ENCODE measurements at regions not wholly inside any gene's neighbourhood (a gene's known extent, or its start where the extent isn't known, plus 50 kb on each side); places are given as distances from the start of the nearest gene placed in this dataset.

GRCh38 chr14:83196236-83196635, 1662.6 kb upstream of the SEL1L start:
- DNase-seq (ENCODE audit: low spot score) = no peak

DNA sequence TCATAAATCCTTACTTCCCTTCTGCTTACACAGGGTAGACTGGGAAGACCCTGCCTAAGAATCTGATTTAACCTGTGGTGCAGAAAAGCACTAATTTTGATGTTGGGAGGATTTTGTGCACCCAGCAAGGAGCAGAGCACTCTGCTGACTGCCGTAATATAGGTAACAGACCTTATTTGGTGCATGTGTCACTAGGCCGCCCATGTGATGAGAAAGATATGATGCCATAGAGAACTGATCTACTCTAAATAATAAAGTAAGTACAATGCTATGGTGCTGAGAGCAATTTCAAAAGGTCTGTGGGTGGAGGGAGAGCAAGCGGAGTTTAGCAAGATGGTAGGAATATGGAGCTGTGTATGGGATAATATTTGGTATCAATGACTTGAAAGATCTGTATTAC, 1663.6 kb upstream of the SEL1L start:
- no peak for DNase-seq (ENCODE audit: low spot score)

GRCh38 chr14:83207550-83207949, 1673.9 kb upstream of the SEL1L start:
- DNase-seq (ENCODE audit: low spot score) = no peak

DNA sequence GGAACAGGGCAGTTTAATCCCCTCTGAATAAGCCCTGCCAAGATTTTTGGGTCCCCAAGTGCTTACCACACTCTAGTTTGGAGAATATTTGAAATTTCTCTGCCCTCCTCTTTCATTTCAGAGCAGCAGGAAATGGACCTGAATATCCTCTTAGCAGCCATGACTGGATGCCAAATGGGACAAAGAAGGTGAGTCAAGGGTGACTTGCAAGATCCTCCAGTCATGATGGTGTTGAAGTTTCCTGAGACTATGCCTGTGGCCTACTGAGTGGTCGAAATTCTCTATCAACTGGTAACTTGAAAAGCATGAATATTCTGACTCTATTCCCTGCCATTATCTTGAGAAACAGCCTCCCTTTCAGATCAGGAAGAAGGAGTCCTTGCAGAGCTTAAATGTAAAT, 1674.7 kb upstream of the SEL1L start:
- no peak for DNase-seq (ENCODE audit: low spot score)

- no peak for DNase-seq (ENCODE audit: low spot score)
Measured at GRCh38 chr14:83217492-83217891, 1683.8 kb upstream of the SEL1L start.

GRCh38 chr14:83247924-83248639, 1714.4 kb upstream of the SEL1L start:
- no peak for DNase-seq (ENCODE audit: low spot score)

DNA sequence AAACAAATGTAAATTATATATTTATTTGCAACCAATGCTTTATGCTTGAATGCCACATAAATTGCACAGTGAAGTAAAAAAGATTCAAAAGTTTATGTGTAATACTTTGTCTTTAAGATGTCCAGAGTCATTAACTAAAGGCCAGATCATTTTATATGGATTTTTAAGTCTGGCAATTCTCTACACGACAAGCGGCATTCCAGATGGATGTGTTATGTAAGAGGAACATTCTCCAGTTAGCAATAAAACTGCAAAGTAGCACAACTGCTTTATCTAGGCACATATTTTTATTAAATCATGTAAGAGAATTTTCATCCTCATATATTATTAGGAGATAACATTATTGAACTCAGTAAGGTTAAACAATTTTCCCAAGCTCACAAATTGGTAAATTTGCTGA, 1717.7 kb upstream of the SEL1L start:
- no peak for DNase-seq (ENCODE audit: low spot score)

DNA sequence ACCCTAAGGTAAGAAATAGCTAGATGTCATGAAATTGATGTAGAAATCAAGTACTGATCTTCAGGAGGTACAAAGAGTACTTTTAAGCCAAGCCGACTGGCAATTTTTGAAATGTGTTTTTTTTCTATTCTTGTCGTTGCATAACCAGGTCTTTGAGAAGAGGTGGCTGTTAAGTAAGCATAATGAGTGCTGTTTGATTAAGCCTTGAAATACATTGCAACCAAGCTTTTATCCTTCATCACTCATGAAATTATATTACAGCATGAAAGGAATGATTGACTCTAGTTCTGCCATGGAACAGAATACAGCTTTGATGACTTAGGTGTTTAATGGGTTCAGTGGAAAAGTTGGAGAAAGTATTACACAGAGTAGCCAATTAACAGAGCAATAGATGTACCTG, 1720.2 kb upstream of the SEL1L start:
- no peak for DNase-seq (ENCODE audit: low spot score)

- DNase-seq (ENCODE audit: low spot score) = no peak
Measured at GRCh38 chr14:83255015-83255726, 1721.5 kb upstream of the SEL1L start.

DNA sequence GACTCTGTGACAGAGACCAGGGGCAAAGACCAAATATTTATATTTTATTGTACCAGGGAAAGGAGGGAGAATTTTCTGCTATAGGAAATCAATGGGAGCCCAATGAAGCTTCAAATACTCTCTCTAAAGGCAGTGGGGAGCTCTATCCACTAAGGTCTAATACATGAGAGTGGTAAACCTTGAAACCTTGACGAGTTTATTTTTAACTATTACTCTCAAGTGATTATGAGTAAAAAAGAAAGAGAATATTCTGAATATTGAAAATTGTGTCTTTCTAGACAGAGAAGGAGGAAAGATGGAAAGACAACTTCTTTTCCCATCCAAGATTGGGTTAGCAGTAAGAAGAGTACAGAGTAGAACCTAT, 1722.1 kb upstream of the SEL1L start:
- no peak for DNase-seq (ENCODE audit: low spot score)

DNA sequence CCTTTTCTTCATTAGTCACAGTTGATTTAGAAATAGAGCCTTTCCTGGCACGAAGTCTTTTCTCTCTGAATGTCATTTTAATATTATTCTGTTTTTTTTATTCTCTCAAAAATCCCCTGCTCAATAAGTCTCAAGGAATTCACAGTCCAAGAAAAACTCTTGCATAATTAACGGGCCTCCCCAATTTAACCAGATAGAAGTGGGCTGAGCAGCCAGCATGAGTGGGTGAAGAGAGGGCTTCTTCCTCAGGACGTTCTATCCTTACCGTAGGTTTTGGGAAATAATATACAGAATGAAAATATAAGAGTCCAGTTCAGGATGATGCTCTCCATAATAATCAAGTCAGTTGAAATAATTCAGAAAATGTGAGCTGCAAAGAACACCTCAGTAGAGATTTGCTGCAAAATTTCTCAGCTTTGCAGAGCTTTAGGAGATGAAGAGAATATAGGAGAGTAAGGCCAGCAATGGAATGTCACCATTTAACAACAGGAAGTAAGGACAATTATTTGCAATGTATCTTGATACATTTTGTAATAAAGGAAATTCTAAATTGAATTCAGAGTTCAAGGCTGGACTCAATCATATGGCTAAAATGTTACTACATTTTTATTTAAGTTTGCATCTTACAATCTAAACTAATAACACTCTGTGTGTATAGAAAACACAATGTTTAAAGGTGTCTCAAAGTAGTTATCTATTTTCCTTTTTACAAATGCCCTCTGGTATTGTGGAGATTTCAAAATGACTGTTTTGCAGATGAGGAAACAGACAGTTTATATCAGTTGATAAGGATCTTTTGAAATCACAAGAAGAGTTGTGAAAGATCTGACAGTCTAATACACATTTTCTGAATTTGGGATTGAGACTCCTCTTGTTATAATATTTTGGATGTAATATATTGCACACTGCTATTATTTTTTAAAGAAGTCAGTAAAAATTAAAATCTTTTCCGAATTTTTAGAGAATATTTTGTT, 1724.1 kb upstream of the SEL1L start:
- no peak for DNase-seq (ENCODE audit: low spot score)

DNA sequence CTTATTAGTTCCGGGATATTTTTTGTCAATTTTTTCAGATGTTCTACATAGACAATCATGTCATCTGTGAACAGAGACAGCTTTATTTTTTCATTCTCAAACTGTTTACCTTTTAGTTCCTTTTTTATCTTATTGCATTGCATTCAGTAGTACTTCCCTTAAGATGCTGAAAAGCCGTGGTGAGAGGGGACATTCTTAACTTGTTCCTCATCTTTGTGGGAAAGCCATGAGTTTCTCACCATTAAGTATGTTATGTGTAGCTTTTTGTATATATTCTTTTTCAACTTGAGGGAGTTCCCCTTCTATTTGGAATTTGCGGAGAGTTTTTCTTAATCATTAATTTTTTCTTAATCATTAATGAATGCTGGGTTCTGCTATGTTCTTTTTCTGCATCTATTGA, 1727.1 kb upstream of the SEL1L start:
- DNase-seq (ENCODE audit: low spot score) = no peak

- DNase-seq (ENCODE audit: low spot score) = no peak
Measured at GRCh38 chr14:83269583-83269982, 1735.9 kb upstream of the SEL1L start.

GRCh38 chr14:83271663-83272062, 1738.0 kb upstream of the SEL1L start:
- DNase-seq (ENCODE audit: low spot score) = no peak

- no peak for DNase-seq (ENCODE audit: low spot score)
Measured at GRCh38 chr14:83280719-83281118, 1747.1 kb upstream of the SEL1L start.

- no peak for DNase-seq (ENCODE audit: low spot score)
Measured at GRCh38 chr14:83282706-83283105, 1749.1 kb upstream of the SEL1L start.

DNA sequence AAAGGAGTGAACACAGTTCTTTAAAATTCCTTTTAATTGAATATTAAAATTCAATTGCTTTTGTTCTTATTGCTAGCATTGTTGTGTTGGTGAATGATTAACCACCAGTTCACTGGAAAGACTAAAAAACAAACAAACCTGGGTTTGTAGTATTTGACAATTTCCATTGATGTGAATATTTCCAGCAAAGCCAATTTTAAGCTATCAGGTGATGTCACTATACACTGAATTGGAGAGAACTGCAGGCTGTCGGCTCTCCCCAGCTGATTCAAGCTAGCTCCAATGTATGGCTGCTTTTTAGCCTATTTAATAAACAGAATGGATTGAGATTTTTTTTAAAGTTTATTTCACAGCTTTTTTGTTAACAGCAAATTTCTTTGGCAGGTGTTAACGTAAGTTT, 1753.6 kb upstream of the SEL1L start:
- DNase-seq (ENCODE audit: low spot score) = no peak

GRCh38 chr14:83289390-83289789, 1755.7 kb upstream of the SEL1L start:
- DNase-seq (ENCODE audit: low spot score) = no peak

- no peak for DNase-seq (ENCODE audit: low spot score)
Measured at GRCh38 chr14:83289896-83290295, 1756.2 kb upstream of the SEL1L start.

DNA sequence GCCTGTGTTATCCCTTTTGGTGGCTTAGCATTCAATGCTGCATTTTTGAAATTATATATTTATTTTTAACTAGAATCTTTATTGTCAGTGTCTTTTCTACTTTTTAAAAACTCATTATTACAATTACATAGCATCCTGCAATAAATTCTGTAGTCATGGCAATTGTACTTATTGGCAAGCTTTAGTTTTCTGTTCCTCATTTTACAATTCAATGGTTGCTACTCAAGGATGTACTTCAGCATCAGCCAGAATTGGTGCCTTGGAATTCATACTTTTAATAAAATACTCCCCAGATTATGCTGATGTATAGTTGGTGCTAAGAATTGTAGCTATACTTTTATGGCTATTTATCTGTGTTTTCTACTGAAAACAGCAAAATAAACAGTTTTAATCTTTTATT, 1756.8 kb upstream of the SEL1L start:
- DNase-seq (ENCODE audit: low spot score) = no peak

DNA sequence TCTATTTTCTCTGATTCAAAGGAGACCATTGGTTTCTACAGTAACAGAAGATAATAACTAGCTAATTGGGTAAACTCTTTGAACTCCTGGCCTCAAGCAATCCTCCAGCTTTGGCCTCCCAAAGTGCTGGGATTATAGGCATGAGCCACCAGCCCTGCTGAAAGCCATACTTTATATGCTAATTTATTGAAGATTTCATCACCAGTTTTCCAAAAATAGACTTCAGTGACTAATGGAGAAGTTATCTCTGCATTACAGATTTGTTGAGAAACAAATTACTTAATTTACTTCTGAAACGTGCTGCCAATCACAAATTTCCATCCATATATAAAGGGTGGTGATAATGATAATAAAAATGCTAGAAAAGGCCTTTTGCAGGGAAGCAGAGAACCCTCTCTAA, 1758.1 kb upstream of the SEL1L start:
- no peak for DNase-seq (ENCODE audit: low spot score)

DNA sequence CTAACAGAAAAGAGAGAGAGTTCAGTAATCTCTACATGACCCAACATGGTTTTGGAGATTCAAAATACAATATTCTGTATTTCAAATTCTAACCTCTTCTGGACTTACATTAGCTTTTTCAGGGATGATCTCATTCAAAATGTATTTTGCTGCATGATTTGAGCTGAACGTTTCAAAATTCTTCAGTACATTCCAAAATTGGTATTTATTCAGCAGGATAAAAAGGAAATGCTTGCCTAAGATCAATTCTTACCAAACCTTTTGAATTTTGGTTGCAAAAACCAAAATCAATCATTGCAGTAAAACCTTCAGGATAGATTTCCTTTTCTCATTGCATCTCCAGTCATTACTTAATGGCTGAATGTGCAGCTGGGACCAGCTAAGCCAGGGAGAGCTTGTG, 1761.3 kb upstream of the SEL1L start:
- no peak for DNase-seq (ENCODE audit: low spot score)

- DNase-seq (ENCODE audit: low spot score) = no peak
Measured at GRCh38 chr14:83297361-83297760, 1763.7 kb upstream of the SEL1L start.

Measured in COLO829 (cell line).